Choroid plexus epithelial cell (primary cell): ENCODE measurements at regions not wholly inside any gene's neighbourhood (a gene's known extent, or its start where the extent isn't known, plus 50 kb on each side); places are given as distances from the start of the nearest gene placed in this dataset.

Source experiments
- DNase-seq: peaks from one replicate; pipeline ENCODE4 v3.0.0-alpha.2; 2010; ENCODE audit warnings: low read depth
- H3K4me3 ChIP-seq: 2 replicates; pipeline ENCODE4 v1.5.1; 2011; ENCODE audit warnings: low read depth, mild to moderate bottlenecking, control low read depth, low read length, moderate library complexity
- CTCF ChIP-seq: conservative IDR thresholded peaks from 2 replicates; pipeline ENCODE4 v1.5.1; 2011; ENCODE audit warnings: low read depth, mild to moderate bottlenecking, control low read depth, inconsistent platforms, low read length, moderate library complexity

GRCh38 chr6:117075218-117075617, 190.1 kb upstream of the VGLL2 start:
- no peak overlapping the region for H3K4me3 ChIP-seq
- no peak for DNase-seq
- TF ChIP-seq CTCF, result no peak

DNA sequence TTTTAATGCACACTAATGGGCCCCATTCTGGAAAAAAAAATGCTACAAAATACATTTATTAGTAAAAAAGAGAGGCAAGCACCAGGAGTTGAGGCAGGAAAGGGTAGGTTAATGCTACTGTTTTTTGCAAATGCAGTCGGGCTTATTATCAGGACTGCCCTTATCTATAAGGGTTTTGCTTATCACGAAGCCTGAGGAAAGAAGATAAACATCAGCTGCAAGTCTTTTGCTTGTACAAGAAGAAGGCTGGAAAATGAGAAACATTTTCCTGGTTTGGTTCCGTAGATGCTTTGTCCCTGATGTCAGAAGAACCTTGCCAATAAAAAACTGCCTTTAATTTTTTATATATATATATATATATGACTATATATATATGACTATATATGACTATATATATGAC, 189.3 kb upstream of the VGLL2 start:
- no peak for DNase-seq

DNA sequence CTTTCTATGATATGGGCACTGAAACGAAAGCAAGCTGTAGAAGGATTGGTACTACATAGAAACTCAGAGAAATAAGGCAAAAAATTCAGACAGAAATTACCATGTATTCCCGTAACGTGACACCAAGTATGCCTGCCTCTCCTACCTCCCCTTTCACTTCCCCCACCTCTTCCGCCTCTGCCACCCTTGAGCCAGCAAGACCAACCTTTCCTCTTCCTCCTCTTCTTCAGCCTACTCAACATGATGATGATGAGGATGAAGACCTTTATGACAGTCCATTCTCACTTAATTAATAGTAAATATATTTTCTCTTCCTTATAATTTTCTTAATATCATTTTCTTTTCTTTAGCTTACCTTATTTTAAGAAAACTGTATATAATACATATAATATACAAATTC, 188.1 kb upstream of the VGLL2 start:
- TF ChIP-seq CTCF, result no peak
- H3K4me3 ChIP-seq, result no peak overlapping the region
- no peak for DNase-seq

More for the DNA sequence above, 189.3 kb upstream of the VGLL2 start:
- no peak overlapping the region for H3K4me3 ChIP-seq
- TF ChIP-seq CTCF, result no peak

DNA sequence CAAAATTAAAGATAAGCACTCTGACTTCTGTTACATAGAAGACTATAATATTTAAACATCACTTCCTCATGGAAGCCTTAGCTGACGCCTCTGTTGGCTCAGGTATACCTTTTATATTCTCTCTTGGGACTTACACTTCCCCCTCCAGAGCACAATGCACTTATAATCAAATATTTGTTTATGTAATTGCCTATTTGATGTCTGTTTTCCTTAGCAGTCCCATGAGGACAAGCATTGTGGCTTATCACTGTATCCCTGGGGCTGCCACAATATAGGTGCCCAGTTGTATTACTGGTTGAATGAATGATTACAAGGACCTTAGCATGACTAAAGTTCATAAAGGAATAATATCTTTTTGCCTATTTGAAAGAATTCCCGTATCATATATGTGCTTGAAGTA, 186.7 kb upstream of the VGLL2 start:
- TF ChIP-seq CTCF, result no peak
- DNase-seq, result no peak
- H3K4me3 ChIP-seq, result no peak overlapping the region

DNA sequence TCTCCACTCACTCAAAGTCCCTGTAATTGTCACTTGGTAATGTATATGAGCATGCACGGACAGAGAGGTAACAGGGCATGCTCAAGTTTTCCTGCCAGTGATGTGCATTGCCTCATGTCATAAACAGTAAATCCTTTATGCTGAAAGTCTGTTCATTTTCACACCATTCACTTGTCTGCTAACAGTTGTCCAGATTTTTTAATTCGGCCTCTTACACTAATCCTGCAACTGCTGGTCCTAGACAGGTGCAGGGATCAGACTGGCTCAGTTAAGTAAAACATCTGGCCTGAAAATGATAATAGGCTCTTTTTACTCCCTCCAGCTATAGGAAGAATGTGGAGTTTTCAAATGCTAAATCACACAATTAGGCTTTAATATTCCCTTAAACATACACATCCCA, 185.4 kb upstream of the VGLL2 start:
- TF ChIP-seq CTCF, result no peak
- no peak for DNase-seq
- H3K4me3 ChIP-seq, result no peak overlapping the region

DNA sequence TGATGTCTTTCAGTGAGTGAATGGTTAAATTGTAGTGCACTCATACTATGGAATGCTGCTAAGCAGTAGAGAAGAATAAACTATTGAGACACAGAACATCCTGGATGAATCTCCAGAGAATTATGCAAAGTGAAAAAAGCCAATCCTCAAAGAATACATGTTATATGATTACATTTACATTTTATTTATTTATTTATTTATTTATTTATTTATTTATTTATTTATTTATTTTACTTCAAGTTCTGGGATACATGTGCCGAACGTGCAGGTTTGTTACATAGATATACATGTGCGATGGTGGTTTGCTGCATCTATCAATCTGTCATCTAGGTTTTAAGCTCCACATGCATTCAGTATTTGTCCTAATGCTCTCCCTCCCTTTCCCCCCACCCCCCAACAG, 175.8 kb upstream of the VGLL2 start:
- DNase-seq, result no peak
- TF ChIP-seq CTCF, result no peak
- no peak overlapping the region for H3K4me3 ChIP-seq

- no peak for DNase-seq
- H3K4me3 ChIP-seq, result no peak overlapping the region
- TF ChIP-seq CTCF, result no peak
These were observed 155.2 kb upstream of the VGLL2 start for GRCh38 chr6:117110146-117110545.
